ENCODE measurements at regions not wholly inside any gene's neighbourhood (a gene's known extent, or its start where the extent isn't known, plus 50 kb on each side); places are given as distances from the start of the nearest gene placed in this dataset.

GRCh38 chr18:2336690-2337392 is 234.5 kb downstream of the METTL4 start:
- intact Hi-C loops (cut with micrococcal nuclease) = loop anchor here (1.0 kb wide), 2 partner anchors 205 to 210 kb away; no protein-coding TSS in a partner anchor

GRCh38 chr18:2337552-2338141 is 233.7 kb downstream of the METTL4 start:
- intact Hi-C loops (cut with micrococcal nuclease) = loop anchor here (1.0 kb wide), 2 partner anchors 205 to 210 kb away; no protein-coding TSS in a partner anchor

- intact Hi-C loops (cut with micrococcal nuclease) = no loop called here
These were observed 232.7 kb downstream of the METTL4 start for GRCh38 chr18:2338601-2339000.

- intact Hi-C loops (cut with micrococcal nuclease) = no loop called here
These were observed 231.0 kb downstream of the METTL4 start for GRCh38 chr18:2340335-2340734.

- intact Hi-C loops (cut with micrococcal nuclease) = no loop called here
These were observed 223.3 kb downstream of the METTL4 start for GRCh38 chr18:2348003-2348402.

- intact Hi-C loops (cut with micrococcal nuclease) = loop anchor here (10.0 kb wide), 1 partner anchor 1486 kb away; no protein-coding TSS in a partner anchor
These were observed 220.0 kb downstream of the METTL4 start for GRCh38 chr18:2351126-2351850.

- intact Hi-C loops (cut with micrococcal nuclease) = loop anchor here (10.0 kb wide), 1 partner anchor 1489 kb away; no protein-coding TSS in a partner anchor
These were observed 217.0 kb downstream of the METTL4 start for GRCh38 chr18:2354292-2354691.

- intact Hi-C loops (cut with micrococcal nuclease) = loop anchor here (10.0 kb wide), 1 partner anchor 1492 kb away; no protein-coding TSS in a partner anchor
These were observed 214.4 kb downstream of the METTL4 start for GRCh38 chr18:2356906-2357305.

- intact Hi-C loops (cut with micrococcal nuclease) = no loop called here
These were observed 210.4 kb downstream of the METTL4 start for GRCh38 chr18:2360861-2361260.

- intact Hi-C loops (cut with micrococcal nuclease) = no loop called here
These were observed 203.2 kb downstream of the METTL4 start for GRCh38 chr18:2368102-2368501.

- intact Hi-C loops (cut with micrococcal nuclease) = no loop called here
These were observed 194.6 kb downstream of the METTL4 start for GRCh38 chr18:2376707-2377106.

GRCh38 chr18:2380101-2380500 is 191.2 kb downstream of the METTL4 start:
- intact Hi-C loops (cut with micrococcal nuclease) = no loop called here

- intact Hi-C loops (cut with micrococcal nuclease) = no loop called here
These were observed 189.8 kb downstream of the METTL4 start for GRCh38 chr18:2381539-2381938.

GRCh38 chr18:2387588-2387987 is 183.7 kb downstream of the METTL4 start:
- intact Hi-C loops (cut with micrococcal nuclease) = no loop called here

- intact Hi-C loops (cut with micrococcal nuclease) = no loop called here
These were observed 181.1 kb downstream of the METTL4 start for GRCh38 chr18:2390158-2390557.

- intact Hi-C loops (cut with micrococcal nuclease) = no loop called here
These were observed 179.8 kb downstream of the METTL4 start for GRCh38 chr18:2391470-2391869.

GRCh38 chr18:2392446-2392845 is 178.9 kb downstream of the METTL4 start:
- intact Hi-C loops (cut with micrococcal nuclease) = no loop called here

GRCh38 chr18:2394684-2395083 is 176.6 kb downstream of the METTL4 start:
- intact Hi-C loops (cut with micrococcal nuclease) = no loop called here

- intact Hi-C loops (cut with micrococcal nuclease) = no loop called here
These were observed 175.7 kb downstream of the METTL4 start for GRCh38 chr18:2395427-2396161.

- intact Hi-C loops (cut with micrococcal nuclease) = no loop called here
These were observed 175.2 kb downstream of the METTL4 start for GRCh38 chr18:2396162-2396505.

GRCh38 chr18:2400701-2401196 is 170.6 kb downstream of the METTL4 start:
- intact Hi-C loops (cut with micrococcal nuclease) = no loop called here

All from T-helper 1 cell treated with Interleukin-12 subunit alpha and Interleukin-12 subunit beta and Interleukin-4 antibody, amounts not matched to agents 30 ng/mL and 1 ng/mL, for 36 hours (primary cell).